ENCODE measurements at regions not wholly inside any gene's neighbourhood (a gene's known extent, or its start where the extent isn't known, plus 50 kb on each side); places are given as distances from the start of the nearest gene placed in this dataset.
A peak's percentile ranks its signal among the peaks of the same experiment; 100 is the strongest.

DNA sequence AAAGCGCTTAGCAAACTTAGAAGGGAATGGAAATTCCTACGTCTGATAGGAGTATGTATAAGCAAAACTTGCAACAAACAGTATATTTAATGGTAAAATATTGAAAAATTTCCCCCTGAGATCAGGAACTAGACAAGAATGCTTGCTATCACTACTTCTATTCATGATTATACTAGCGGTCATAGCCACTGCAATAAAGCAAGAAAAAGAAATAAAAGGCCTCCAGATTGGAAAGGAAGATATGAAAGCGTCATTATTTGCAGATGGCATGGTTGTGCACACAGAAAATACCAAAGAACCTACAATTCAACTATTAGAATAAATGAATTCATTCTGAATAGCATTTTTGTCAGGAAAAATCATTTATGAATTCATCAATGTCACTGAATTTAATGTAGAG, 87.2 kb upstream of the BCOR start:
- Histone ChIP-seq H3K27ac (ENCODE audit: low read depth in 2 of 2, low read length in 2 of 2) (no peak overlapping the region), H3K9ac (ENCODE audit: low read length in 3 of 3) (no peak overlapping the region), H3K4me3 (ENCODE audit: low read length in 3 of 3) (no peak overlapping the region), H3K36me3 (ENCODE audit: control insufficient read depth in 2 of 3, insufficient read depth in 3 of 3, low read length in 3 of 3) (no peaks in the 10 kb centered on the region), H3K27me3 (ENCODE audit: control insufficient read depth, insufficient read depth, low read length) (no peaks in the 10 kb centered on the region), H3K4me1 (ENCODE audit: control insufficient read depth in 2 of 3, insufficient read depth in 2 of 3, low read depth in 1 of 3, low read length in 3 of 3) (no peaks in the 10 kb centered on the region), H3K9me3 (ENCODE audit: control insufficient read depth in 2 of 3, insufficient read depth in 1 of 3, low read length in 3 of 3) (no peaks in the 10 kb centered on the region)
- intact Hi-C loops (cut with DNase I): no loop called here
- TF ChIP-seq, protein P1, sequence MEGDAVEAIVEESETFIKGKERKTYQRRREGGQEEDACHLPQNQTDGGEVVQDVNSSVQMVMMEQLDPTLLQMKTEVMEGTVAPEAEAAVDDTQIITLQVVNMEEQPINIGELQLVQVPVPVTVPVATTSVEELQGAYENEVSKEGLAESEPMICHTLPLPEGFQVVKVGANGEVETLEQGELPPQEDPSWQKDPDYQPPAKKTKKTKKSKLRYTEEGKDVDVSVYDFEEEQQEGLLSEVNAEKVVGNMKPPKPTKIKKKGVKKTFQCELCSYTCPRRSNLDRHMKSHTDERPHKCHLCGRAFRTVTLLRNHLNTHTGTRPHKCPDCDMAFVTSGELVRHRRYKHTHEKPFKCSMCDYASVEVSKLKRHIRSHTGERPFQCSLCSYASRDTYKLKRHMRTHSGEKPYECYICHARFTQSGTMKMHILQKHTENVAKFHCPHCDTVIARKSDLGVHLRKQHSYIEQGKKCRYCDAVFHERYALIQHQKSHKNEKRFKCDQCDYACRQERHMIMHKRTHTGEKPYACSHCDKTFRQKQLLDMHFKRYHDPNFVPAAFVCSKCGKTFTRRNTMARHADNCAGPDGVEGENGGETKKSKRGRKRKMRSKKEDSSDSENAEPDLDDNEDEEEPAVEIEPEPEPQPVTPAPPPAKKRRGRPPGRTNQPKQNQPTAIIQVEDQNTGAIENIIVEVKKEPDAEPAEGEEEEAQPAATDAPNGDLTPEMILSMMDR (IDR thresholded peaks at IDR 0.05; ENCODE audit: borderline replicate concordance, extremely low read depth, insufficient read depth): no peak
- DNase-seq: no peak
- no peak for FAIRE-seq

DNA sequence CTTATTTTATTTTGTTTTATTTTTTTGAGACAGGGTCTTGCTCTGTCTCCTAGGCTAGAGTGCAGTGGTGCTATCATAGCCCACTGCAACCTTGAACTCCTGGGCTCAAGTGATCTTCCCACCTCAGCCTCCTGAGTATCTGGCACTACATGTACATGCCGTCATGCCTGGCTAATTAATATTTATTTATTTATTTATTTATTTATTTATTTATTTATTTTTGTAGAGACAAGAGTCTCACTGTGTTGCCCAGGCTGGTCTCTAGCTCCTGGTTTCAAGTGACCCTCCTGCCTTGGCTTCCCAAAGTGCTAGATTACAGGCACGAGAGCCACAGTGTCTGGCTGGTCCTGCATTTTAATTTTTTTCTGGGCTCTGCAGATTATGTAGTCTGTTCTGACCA, 84.9 kb upstream of the BCOR start:
- intact Hi-C loops (cut with DNase I): no loop called here
- H3K9ac ChIP-seq (ENCODE audit: low read length in 3 of 3): no peak overlapping the region
- no peaks in the 10 kb centered on the region for H3K27me3 ChIP-seq (ENCODE audit: control insufficient read depth, insufficient read depth, low read length)
- H3K4me3 ChIP-seq (ENCODE audit: low read length in 3 of 3): no peak overlapping the region
- H3K27ac ChIP-seq (ENCODE audit: low read depth in 2 of 2, low read length in 2 of 2): no peak overlapping the region
- FAIRE-seq: no peak
- no peaks in the 10 kb centered on the region for H3K4me1 ChIP-seq (ENCODE audit: control insufficient read depth in 2 of 3, insufficient read depth in 2 of 3, low read depth in 1 of 3, low read length in 3 of 3)
- DNase-seq: no peak
- H3K36me3 ChIP-seq (ENCODE audit: control insufficient read depth in 2 of 3, insufficient read depth in 3 of 3, low read length in 3 of 3): no peaks in the 10 kb centered on the region
- no peaks in the 10 kb centered on the region for H3K9me3 ChIP-seq (ENCODE audit: control insufficient read depth in 2 of 3, insufficient read depth in 1 of 3, low read length in 3 of 3)
- TF ChIP-seq, protein P1 (IDR thresholded peaks at IDR 0.05; ENCODE audit: borderline replicate concordance, extremely low read depth, insufficient read depth): no peak

DNA sequence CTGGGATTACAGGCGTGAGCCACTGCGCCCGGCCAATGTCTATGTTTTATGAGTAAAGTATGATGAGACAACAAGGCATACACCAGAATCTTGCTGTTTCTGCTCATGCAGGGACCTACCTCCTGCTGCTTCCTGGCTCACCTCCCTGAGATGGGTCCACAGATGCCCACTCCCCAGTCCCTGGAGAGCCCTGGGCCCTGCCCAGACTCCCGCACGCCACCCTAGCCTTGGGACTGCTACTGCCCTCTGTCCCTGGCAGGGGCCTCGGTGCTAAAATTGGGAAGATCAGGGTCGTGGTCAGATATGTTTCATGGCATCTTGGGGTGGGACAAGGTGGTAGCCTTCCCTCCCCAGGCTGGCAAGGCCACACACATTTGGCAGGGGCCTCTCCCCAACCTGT, 84.3 kb upstream of the BCOR start:
- no peaks in the 10 kb centered on the region for H3K27me3 ChIP-seq (ENCODE audit: control insufficient read depth, insufficient read depth, low read length)
- intact Hi-C loops (cut with DNase I): no loop called here
- FAIRE-seq: no peak
- no peak overlapping the region for H3K27ac ChIP-seq (ENCODE audit: low read depth in 2 of 2, low read length in 2 of 2)
- no peaks in the 10 kb centered on the region for H3K36me3 ChIP-seq (ENCODE audit: control insufficient read depth in 2 of 3, insufficient read depth in 3 of 3, low read length in 3 of 3)
- TF ChIP-seq, protein P1 (IDR thresholded peaks at IDR 0.05; ENCODE audit: borderline replicate concordance, extremely low read depth, insufficient read depth): no peak
- H3K9me3 ChIP-seq (ENCODE audit: control insufficient read depth in 2 of 3, insufficient read depth in 1 of 3, low read length in 3 of 3): no peaks in the 10 kb centered on the region
- no peak overlapping the region for H3K9ac ChIP-seq (ENCODE audit: low read length in 3 of 3)
- no peak for DNase-seq
- no peak overlapping the region for H3K4me3 ChIP-seq (ENCODE audit: low read length in 3 of 3)
- H3K4me1 ChIP-seq (ENCODE audit: control insufficient read depth in 2 of 3, insufficient read depth in 2 of 3, low read depth in 1 of 3, low read length in 3 of 3): peaks cover 0 to 4% (median 4%) of the 10 kb centered on the region in 3 donors

DNA sequence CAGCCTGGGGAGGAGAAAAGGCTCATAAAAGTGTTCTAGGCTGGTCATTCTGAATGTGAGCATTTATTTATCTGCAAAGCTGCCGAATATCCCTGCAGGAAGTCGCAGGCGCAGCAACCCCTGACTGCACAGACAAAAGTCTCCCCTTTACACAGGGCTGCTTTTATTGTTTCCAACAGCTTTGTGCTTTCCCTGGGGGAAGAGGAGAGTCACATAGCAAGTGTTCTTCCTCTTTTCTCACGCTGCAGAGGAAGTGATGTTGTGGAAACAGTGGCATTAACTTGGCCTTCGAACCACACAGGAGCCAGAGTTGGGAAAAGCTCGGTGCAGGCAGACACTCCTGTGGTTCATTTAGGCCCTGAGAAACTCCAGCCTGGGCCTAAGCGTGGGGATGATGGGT, 81.5 kb upstream of the BCOR start:
- intact Hi-C loops (cut with DNase I): no loop called here
- TF ChIP-seq, protein P1 (IDR thresholded peaks at IDR 0.05; ENCODE audit: borderline replicate concordance, extremely low read depth, insufficient read depth): no peak
- no peak for FAIRE-seq
- Histone ChIP-seq H3K9ac (ENCODE audit: low read length in 3 of 3) (no peak overlapping the region), H3K27me3 (ENCODE audit: control insufficient read depth, insufficient read depth, low read length) (no peaks in the 10 kb centered on the region), H3K4me3 (ENCODE audit: low read length in 3 of 3) (no peak overlapping the region), H3K36me3 (ENCODE audit: control insufficient read depth in 2 of 3, insufficient read depth in 3 of 3, low read length in 3 of 3) (no peaks in the 10 kb centered on the region), H3K27ac (ENCODE audit: low read depth in 2 of 2, low read length in 2 of 2) (no peak overlapping the region), H3K9me3 (ENCODE audit: control insufficient read depth in 2 of 3, insufficient read depth in 1 of 3, low read length in 3 of 3) (no peaks in the 10 kb centered on the region), H3K4me1 (ENCODE audit: control insufficient read depth in 2 of 3, insufficient read depth in 2 of 3, low read depth in 1 of 3, low read length in 3 of 3) (peaks cover 0 to 9% (median 4%) of the 10 kb centered on the region in 3 donors)
- peak in 1 of 5 donors; percentile 30 for DNase-seq

Measured in kidney (tissue), 13 donors.